ENCODE measurements at regions not wholly inside any gene's neighbourhood (a gene's known extent, or its start where the extent isn't known, plus 50 kb on each side); places are given as distances from the start of the nearest gene placed in this dataset.
A peak's percentile ranks its signal among the peaks of the same experiment; 100 is the strongest.

DNA sequence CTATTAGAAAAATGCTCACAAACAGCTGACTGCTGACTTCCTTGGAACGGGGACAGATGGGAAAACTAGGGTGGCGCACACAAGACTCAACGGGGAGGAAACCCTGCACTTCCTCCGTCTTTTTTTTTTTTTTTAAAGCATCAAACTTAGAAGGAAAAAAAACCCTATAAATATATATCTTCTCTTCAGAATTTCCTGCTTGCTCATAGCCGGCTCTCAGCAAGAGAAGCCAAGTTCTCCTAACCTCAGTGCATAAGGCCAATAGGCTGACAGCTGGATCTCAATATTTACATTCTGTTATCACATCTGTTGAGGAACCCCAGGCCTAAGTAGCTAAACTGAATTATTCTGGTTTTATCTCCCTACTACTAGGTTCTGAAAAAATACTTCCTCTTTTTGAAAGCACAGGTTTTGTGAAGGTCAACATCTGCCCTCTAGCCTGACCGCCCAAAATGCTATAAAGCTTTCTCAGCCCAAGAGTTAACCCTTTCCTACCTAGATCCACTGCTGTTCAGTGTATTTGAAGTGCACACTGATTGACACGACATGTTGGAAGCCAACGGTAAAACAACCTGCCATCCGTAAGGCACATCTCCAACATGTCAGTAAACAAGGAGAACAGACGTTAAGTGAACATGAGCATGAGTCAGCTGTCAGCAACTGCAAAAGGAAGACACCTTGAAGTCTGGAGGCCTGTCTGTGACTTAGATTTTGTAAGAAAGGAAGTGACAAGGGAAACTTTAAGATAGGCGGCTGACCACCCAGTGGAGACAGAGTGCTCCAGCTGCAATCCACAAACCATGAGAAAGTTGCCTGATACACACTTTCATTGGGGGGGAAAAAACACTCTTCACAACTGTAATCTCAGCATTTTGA lies 83.8 kb downstream of the EBLN1 start (continued):
- no peak for TF ChIP-seq PHTF2 (CRISPR knock-in tag; IDR thresholded peaks at IDR 0.05)
- TF ChIP-seq GATA2 (CRISPR knock-in tag; IDR thresholded peaks at IDR 0.05): no peak
- no peak for TF ChIP-seq GABPB2 (CRISPR knock-in tag; conservative IDR thresholded peaks at IDR 0.05)
- TF ChIP-seq, protein P1, sequence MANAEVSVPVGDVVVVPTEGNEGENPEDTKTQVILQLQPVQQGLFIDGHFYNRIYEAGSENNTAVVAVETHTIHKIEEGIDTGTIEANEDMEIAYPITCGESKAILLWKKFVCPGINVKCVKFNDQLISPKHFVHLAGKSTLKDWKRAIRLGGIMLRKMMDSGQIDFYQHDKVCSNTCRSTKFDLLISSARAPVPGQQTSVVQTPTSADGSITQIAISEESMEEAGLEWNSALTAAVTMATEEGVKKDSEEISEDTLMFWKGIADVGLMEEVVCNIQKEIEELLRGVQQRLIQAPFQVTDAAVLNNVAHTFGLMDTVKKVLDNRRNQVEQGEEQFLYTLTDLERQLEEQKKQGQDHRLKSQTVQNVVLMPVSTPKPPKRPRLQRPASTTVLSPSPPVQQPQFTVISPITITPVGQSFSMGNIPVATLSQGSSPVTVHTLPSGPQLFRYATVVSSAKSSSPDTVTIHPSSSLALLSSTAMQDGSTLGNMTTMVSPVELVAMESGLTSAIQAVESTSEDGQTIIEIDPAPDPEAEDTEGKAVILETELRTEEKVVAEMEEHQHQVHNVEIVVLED (CRISPR knock-in tag; IDR thresholded peaks at IDR 0.05): 0 out of 2 replicates have a peak, but pooled peaks have one; percentile 10
- no peak for TF ChIP-seq PHB2 (IDR thresholded peaks at IDR 0.05; ENCODE audit: low read depth)
- TF ChIP-seq CBX3 (IDR thresholded peaks at IDR 0.05; ENCODE audit: borderline replicate concordance in 1 of 2, low read length in 2 of 2): peak in 1 of 2 experiments; percentile 65; a peak in 2 of 3 replicates
- no peak for TF ChIP-seq NR2F6 (CRISPR knock-in tag; IDR thresholded peaks at IDR 0.05)
- TF ChIP-seq, protein P2, sequence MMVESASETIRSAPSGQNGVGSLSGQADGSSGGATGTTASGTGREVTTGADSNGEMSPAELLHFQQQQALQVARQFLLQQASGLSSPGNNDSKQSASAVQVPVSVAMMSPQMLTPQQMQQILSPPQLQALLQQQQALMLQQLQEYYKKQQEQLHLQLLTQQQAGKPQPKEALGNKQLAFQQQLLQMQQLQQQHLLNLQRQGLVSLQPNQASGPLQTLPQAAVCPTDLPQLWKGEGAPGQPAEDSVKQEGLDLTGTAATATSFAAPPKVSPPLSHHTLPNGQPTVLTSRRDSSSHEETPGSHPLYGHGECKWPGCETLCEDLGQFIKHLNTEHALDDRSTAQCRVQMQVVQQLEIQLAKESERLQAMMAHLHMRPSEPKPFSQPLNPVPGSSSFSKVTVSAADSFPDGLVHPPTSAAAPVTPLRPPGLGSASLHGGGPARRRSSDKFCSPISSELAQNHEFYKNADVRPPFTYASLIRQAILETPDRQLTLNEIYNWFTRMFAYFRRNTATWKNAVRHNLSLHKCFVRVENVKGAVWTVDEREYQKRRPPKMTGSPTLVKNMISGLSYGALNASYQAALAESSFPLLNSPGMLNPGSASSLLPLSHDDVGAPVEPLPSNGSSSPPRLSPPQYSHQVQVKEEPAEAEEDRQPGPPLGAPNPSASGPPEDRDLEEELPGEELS (CRISPR knock-in tag; IDR thresholded peaks at IDR 0.05; ENCODE audit: borderline replicate concordance): no peak
- no peak for TF ChIP-seq SP2 (IDR thresholded peaks at IDR 0.05; ENCODE audit: extremely low read depth, low read depth, low read length, poor library complexity, severe bottlenecking)
- no peak for TF ChIP-seq RUNX1 (IDR thresholded peaks at IDR 0.05; ENCODE audit: low read depth)
- peak; percentile 85 for TF ChIP-seq C11orf30 (IDR thresholded peaks at IDR 0.05; ENCODE audit: low read depth)
- TF ChIP-seq POLR2G (IDR thresholded peaks at IDR 0.05; ENCODE audit: low read depth, low read length): no peak
- TF ChIP-seq, protein P3, sequence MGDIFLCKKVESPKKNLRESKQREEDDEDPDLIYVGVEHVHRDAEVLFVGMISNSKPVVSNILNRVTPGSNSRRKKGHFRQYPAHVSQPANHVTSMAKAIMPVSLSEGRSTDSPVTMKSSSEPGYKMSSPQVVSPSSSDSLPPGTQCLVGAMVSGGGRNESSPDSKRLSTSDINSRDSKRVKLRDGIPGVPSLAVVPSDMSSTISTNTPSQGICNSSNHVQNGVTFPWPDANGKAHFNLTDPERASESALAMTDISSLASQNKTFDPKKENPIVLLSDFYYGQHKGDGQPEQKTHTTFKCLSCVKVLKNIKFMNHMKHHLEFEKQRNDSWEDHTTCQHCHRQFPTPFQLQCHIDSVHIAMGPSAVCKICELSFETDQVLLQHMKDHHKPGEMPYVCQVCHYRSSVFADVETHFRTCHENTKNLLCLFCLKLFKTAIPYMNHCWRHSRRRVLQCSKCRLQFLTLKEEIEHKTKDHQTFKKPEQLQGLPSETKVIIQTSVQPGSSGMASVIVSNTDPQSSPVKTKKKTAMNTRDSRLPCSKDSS (IDR thresholded peaks at IDR 0.05; ENCODE audit: low read depth, partially characterized antibody): no peak
- TF ChIP-seq, protein P4, sequence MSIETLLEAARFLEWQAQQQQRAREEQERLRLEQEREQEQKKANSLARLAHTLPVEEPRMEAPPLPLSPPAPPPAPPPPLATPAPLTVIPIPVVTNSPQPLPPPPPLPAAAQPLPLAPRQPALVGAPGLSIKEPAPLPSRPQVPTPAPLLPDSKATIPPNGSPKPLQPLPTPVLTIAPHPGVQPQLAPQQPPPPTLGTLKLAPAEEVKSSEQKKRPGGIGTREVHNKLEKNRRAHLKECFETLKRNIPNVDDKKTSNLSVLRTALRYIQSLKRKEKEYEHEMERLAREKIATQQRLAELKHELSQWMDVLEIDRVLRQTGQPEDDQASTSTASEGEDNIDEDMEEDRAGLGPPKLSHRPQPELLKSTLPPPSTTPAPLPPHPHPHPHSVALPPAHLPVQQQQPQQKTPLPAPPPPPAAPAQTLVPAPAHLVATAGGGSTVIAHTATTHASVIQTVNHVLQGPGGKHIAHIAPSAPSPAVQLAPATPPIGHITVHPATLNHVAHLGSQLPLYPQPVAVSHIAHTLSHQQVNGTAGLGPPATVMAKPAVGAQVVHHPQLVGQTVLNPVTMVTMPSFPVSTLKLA (conservative IDR thresholded peaks at IDR 0.05): peak; percentile 64 to 81; a peak in 3 of 4 replicates
- no peak for TF ChIP-seq SETDB1 (IDR thresholded peaks at IDR 0.05; ENCODE audit: low read length)
- TF ChIP-seq COPS2 (conservative IDR thresholded peaks at IDR 0.05): no peak
- TF ChIP-seq, protein P5, sequence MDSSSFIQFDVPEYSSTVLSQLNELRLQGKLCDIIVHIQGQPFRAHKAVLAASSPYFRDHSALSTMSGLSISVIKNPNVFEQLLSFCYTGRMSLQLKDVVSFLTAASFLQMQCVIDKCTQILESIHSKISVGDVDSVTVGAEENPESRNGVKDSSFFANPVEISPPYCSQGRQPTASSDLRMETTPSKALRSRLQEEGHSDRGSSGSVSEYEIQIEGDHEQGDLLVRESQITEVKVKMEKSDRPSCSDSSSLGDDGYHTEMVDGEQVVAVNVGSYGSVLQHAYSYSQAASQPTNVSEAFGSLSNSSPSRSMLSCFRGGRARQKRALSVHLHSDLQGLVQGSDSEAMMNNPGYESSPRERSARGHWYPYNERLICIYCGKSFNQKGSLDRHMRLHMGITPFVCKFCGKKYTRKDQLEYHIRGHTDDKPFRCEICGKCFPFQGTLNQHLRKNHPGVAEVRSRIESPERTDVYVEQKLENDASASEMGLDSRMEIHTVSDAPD (CRISPR knock-in tag; IDR thresholded peaks at IDR 0.05): no peak
